Ishikawa (cell line): ENCODE measurements at regions not wholly inside any gene's neighbourhood (a gene's known extent, or its start where the extent isn't known, plus 50 kb on each side); places are given as distances from the start of the nearest gene placed in this dataset.

Experiments used
- FOXM1 ChIP-seq: IDR thresholded peaks from 2 replicates; pipeline ENCODE4 v1.6.1; 2012; ENCODE audit warnings: low read depth, borderline replicate concordance
- REST ChIP-seq: IDR thresholded peaks from 2 replicates; pipeline ENCODE4 v1.6.1; 2012; ENCODE audit warnings: low read depth, mild to moderate bottlenecking
- TCF12 ChIP-seq: IDR thresholded peaks from 2 replicates; pipeline ENCODE4 v1.6.1; 2012; ENCODE audit warnings: low read depth
- YY1 ChIP-seq: IDR thresholded peaks from 2 replicates; pipeline ENCODE4 v1.6.1; 2012; ENCODE audit warnings: low read depth

DNA sequence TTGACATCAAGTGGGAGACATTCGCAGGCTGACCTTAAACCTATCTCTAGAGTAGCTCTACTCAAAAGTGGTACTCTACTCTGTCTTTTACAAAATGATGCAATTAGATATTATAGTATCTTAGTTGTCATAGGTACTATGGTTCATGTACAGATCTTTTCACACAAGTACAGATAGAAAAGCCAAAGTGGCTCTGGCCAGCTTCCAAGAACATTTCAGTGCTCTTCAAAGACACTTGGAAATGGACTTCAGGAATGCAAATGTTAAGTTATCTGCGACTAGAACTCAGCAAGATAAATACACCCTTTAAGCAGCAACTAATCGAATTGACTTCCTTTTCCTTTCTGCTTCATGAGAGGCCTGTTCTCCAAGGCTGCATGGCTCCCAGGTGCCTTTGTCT lies 718.7 kb upstream of the FAM98A start:
- no peak for TF ChIP-seq TCF12
- no peak for TF ChIP-seq REST
- TF ChIP-seq FOXM1, result no peak
- no peak for TF ChIP-seq YY1
